ENCODE measurements at regions not wholly inside any gene's neighbourhood (a gene's known extent, or its start where the extent isn't known, plus 50 kb on each side); places are given as distances from the start of the nearest gene placed in this dataset.
A peak's percentile ranks its signal among the peaks of the same experiment; 100 is the strongest.

DNA sequence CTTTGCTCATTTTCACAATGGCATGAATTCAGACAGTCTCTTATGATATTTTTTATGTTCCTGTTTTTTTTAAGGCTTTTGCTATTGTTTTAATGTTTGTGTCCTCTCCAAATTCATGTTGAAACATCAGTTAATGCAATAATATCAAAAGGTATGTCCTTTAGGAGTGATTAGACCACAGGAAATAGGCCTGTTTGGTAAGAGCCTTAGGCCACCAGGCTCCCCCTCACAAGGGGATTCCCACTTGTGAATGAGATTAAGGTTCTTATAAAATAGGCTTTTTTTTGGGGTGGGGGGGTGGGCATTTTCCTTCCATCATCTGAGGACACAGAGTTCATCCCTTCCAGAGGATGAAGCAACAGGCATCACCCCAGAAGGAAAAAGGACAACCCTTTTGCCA is 2074.2 kb upstream of the C9orf72 start (continued):
- TF ChIP-seq, protein P1, sequence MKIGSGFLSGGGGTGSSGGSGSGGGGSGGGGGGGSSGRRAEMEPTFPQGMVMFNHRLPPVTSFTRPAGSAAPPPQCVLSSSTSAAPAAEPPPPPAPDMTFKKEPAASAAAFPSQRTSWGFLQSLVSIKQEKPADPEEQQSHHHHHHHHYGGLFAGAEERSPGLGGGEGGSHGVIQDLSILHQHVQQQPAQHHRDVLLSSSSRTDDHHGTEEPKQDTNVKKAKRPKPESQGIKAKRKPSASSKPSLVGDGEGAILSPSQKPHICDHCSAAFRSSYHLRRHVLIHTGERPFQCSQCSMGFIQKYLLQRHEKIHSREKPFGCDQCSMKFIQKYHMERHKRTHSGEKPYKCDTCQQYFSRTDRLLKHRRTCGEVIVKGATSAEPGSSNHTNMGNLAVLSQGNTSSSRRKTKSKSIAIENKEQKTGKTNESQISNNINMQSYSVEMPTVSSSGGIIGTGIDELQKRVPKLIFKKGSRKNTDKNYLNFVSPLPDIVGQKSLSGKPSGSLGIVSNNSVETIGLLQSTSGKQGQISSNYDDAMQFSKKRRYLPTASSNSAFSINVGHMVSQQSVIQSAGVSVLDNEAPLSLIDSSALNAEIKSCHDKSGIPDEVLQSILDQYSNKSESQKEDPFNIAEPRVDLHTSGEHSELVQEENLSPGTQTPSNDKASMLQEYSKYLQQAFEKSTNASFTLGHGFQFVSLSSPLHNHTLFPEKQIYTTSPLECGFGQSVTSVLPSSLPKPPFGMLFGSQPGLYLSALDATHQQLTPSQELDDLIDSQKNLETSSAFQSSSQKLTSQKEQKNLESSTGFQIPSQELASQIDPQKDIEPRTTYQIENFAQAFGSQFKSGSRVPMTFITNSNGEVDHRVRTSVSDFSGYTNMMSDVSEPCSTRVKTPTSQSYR (CRISPR knock-in tag; IDR thresholded peaks at IDR 0.05; ENCODE audit: borderline replicate concordance), result no peak
- TF ChIP-seq CCAR2 (optimal IDR thresholded peaks at IDR 0.05; ENCODE audit: low read depth, low read length), result no peak
- TF ChIP-seq ZNF264 (CRISPR knock-in tag; IDR thresholded peaks at IDR 0.05), result no peak

DNA sequence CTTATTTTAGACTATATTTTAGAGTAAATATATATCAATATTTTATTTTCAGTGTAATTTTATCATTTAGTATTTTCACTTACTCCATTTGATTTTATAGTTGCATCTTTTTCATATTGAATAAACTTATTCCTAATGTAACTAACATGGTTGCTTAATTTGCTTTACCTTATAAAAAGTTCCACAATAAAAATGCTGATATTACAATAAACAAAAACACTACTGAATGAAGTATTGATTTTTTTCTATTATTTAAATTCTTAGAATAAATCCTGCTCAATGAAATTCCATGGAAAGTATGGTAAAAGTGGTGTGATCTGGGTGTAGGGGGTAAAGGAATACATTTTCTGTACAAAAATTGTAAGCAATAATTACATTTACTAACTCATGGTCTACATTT is 2074.9 kb upstream of the C9orf72 start:
- intact Hi-C loops (cut with micrococcal nuclease; ENCODE audit: unreplicated experiment), result no loop called here
- Histone ChIP-seq H2AFZ (ENCODE audit: low read length) (no peak overlapping the region), H3K4me1 (ENCODE audit: insufficient read depth, low read length) (no peaks in the 10 kb centered on the region), H3K36me3 (replicated peaks in 1 of 2; ENCODE audit: control insufficient read depth in 1 of 2, insufficient read depth in 2 of 2, low read length in 2 of 2) (no peaks in the 10 kb centered on the region), H4K20me1 (ENCODE audit: insufficient read depth, low read length) (no peaks in the 10 kb centered on the region), H3K79me2 (ENCODE audit: insufficient read depth, low read length) (no peaks in the 10 kb centered on the region), H3K4me3 (replicated peaks in 1 of 3; ENCODE audit: insufficient read depth in 1 of 3, low read depth in 2 of 3, low read length in 3 of 3) (no peak overlapping the region), H3K27ac (ENCODE audit: extremely low read length, insufficient read depth, low read length) (no peak overlapping the region), H3K9me3 (ENCODE audit: low read length) (no peaks in the 10 kb centered on the region), H3K27me3 (ENCODE audit: control insufficient read depth in 1 of 2, insufficient read depth in 2 of 2, low read length in 2 of 2) (no peaks in the 10 kb centered on the region), H3K4me2 (ENCODE audit: low read depth, low read length) (no peak overlapping the region), H3K9ac (ENCODE audit: insufficient read depth, low read depth, low read length) (no peak overlapping the region)
- in situ Hi-C loops (cut with HindIII; ENCODE audit: extremely low pct_ligation_motif_present, low pct_unique_long_range_greater_than_20kb), result no loop called here
- BruUV-seq (replicated peaks), result no TSS peak
- DNase-seq (ENCODE audit: low spot score), result no peak
- no peak for FAIRE-seq
- TF ChIP-seq SOX5 (CRISPR knock-in tag; IDR thresholded peaks at IDR 0.05; ENCODE audit: borderline replicate concordance), result no peak
- TF ChIP-seq MAFF (IDR thresholded peaks at IDR 0.05; ENCODE audit: low read depth, low read length), result peak; percentile 59; the same call in 1 of the 2 replicates
- no peak for TF ChIP-seq HOXA9 (CRISPR knock-in tag; IDR thresholded peaks at IDR 0.05; ENCODE audit: borderline replicate concordance)
- peak; percentile 34 to 75; a peak in 3 of 4 replicates for TF ChIP-seq MAFK (conservative IDR thresholded peaks at IDR 0.05 in 1 of 2, IDR thresholded peaks at IDR 0.05 in 1 of 2; ENCODE audit: low read length in 2 of 2)
- TF ChIP-seq ZFX (CRISPR knock-in tag; IDR thresholded peaks at IDR 0.05; ENCODE audit: low read depth), result no peak
- no peak for TF ChIP-seq GZF1 (CRISPR knock-in tag; IDR thresholded peaks at IDR 0.05)
- TF ChIP-seq ZNF274 (CRISPR knock-in tag; IDR thresholded peaks at IDR 0.05), result no peak
- POLR2A ChIA-PET, result no interaction called here
- CTCF ChIA-PET (ENCODE audit: low intra/inter-chr PET ratio, low total read pairs), result no interaction called here
- no peak for ATAC-seq
